ENCODE measurements at regions not wholly inside any gene's neighbourhood (a gene's known extent, or its start where the extent isn't known, plus 50 kb on each side); places are given as distances from the start of the nearest gene placed in this dataset.

DNA sequence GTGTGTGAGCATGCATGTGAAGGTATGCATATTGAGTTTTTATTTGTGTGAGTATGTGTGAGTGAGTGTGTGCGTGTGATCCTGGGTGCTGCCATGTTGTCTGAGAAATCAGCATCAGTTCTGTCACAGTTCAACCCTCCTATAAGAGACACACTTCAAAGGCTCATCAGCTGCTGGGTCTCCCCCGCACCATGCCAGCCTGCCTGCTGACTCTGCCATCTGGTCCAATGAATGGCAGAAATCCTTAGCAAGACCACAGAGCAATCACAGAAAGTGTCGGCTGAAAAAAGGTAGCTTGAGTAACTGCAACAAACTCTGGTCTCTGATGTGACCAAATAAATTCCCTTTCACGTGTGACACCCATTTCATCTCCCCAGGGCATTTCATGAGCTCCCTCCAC lies 381.8 kb upstream of the MAF start:
- H3K4me3 ChIP-seq (ENCODE audit: low read depth in 2 of 2, low read length in 2 of 2), result no peak overlapping the region
- POLR2A ChIA-PET, result no interaction called here
- no peak overlapping the region for H3K27ac ChIP-seq (ENCODE audit: low read length)
- CTCF ChIA-PET, result no interaction called here
- intact Hi-C loops (cut with micrococcal nuclease; ENCODE audit: unreplicated experiment) (no loop called here), in situ Hi-C loops (cut with HindIII; ENCODE audit: low pct_unique_long_range_greater_than_20kb, low sequenced_read_pairs) (no loop called here)
- DNase-seq (ENCODE audit: low read depth, low spot score), result no peak
- ATAC-seq, result no peak
- H3K4me1 ChIP-seq (ENCODE audit: control insufficient read depth, insufficient read depth, low read length), result no peaks in the 10 kb centered on the region
- no TSS peak for BruUV-seq (replicated peaks)
- no peaks in the 10 kb centered on the region for H3K27me3 ChIP-seq (ENCODE audit: control insufficient read depth, insufficient read depth, low read length)
- H3K36me3 ChIP-seq (ENCODE audit: control insufficient read depth, insufficient read depth, low read length), result no peaks in the 10 kb centered on the region
- TF ChIP-seq, protein P1, sequence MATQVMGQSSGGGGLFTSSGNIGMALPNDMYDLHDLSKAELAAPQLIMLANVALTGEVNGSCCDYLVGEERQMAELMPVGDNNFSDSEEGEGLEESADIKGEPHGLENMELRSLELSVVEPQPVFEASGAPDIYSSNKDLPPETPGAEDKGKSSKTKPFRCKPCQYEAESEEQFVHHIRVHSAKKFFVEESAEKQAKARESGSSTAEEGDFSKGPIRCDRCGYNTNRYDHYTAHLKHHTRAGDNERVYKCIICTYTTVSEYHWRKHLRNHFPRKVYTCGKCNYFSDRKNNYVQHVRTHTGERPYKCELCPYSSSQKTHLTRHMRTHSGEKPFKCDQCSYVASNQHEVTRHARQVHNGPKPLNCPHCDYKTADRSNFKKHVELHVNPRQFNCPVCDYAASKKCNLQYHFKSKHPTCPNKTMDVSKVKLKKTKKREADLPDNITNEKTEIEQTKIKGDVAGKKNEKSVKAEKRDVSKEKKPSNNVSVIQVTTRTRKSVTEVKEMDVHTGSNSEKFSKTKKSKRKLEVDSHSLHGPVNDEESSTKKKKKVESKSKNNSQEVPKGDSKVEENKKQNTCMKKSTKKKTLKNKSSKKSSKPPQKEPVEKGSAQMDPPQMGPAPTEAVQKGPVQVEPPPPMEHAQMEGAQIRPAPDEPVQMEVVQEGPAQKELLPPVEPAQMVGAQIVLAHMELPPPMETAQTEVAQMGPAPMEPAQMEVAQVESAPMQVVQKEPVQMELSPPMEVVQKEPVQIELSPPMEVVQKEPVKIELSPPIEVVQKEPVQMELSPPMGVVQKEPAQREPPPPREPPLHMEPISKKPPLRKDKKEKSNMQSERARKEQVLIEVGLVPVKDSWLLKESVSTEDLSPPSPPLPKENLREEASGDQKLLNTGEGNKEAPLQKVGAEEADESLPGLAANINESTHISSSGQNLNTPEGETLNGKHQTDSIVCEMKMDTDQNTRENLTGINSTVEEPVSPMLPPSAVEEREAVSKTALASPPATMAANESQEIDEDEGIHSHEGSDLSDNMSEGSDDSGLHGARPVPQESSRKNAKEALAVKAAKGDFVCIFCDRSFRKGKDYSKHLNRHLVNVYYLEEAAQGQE (IDR thresholded peaks at IDR 0.05; ENCODE audit: insufficient read depth in 1 of 2, low read depth in 2 of 2, low read length in 1 of 2), result no peak
- TF ChIP-seq POLR2AphosphoS5 (IDR thresholded peaks at IDR 0.05; ENCODE audit: low read depth, low read length), result no peak
- TF ChIP-seq SIN3A (IDR thresholded peaks at IDR 0.05; ENCODE audit: borderline replicate concordance, insufficient read depth, low read depth, low read length), result no peak
- no peak for TF ChIP-seq TCF7L2 (IDR thresholded peaks at IDR 0.05; ENCODE audit: low read depth, low read length)
- TF ChIP-seq, protein P2, sequence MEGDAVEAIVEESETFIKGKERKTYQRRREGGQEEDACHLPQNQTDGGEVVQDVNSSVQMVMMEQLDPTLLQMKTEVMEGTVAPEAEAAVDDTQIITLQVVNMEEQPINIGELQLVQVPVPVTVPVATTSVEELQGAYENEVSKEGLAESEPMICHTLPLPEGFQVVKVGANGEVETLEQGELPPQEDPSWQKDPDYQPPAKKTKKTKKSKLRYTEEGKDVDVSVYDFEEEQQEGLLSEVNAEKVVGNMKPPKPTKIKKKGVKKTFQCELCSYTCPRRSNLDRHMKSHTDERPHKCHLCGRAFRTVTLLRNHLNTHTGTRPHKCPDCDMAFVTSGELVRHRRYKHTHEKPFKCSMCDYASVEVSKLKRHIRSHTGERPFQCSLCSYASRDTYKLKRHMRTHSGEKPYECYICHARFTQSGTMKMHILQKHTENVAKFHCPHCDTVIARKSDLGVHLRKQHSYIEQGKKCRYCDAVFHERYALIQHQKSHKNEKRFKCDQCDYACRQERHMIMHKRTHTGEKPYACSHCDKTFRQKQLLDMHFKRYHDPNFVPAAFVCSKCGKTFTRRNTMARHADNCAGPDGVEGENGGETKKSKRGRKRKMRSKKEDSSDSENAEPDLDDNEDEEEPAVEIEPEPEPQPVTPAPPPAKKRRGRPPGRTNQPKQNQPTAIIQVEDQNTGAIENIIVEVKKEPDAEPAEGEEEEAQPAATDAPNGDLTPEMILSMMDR (IDR thresholded peaks at IDR 0.05), result no peak
- no peaks in the 10 kb centered on the region for H3K9me3 ChIP-seq (ENCODE audit: control insufficient read depth, insufficient read depth, low read depth, low read length)

DNA sequence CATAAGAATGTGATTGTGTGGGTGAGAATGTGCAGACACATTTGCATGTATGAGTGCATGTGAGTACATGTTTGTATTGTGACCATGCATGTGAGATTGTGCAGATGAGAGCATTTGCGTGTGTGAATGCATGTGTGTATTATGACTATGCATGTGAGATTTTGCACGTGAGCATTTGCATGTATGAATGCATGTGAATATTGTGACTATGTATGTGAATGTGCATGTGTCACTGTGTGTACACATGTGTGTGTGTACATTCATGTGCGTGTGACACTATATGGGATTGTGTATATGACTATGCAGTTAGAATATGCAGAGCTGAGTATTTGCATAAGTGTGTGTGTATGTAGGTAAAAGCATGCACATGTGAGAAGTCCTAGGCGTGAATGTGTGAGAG lies 381.3 kb upstream of the MAF start:
- TF ChIP-seq TCF7L2 (IDR thresholded peaks at IDR 0.05; ENCODE audit: low read depth, low read length), result no peak
- TF ChIP-seq POLR2AphosphoS5 (IDR thresholded peaks at IDR 0.05; ENCODE audit: low read depth, low read length), result no peak
- TF ChIP-seq SIN3A (IDR thresholded peaks at IDR 0.05; ENCODE audit: borderline replicate concordance, insufficient read depth, low read depth, low read length), result no peak
- TF ChIP-seq, protein P1 (IDR thresholded peaks at IDR 0.05; ENCODE audit: insufficient read depth in 1 of 2, low read depth in 2 of 2, low read length in 1 of 2), result no peak
- TF ChIP-seq, protein P2 (IDR thresholded peaks at IDR 0.05), result no peak
- Histone ChIP-seq H3K27me3 (ENCODE audit: control insufficient read depth, insufficient read depth, low read length) (no peaks in the 10 kb centered on the region), H3K4me1 (ENCODE audit: control insufficient read depth, insufficient read depth, low read length) (no peaks in the 10 kb centered on the region), H3K4me3 (ENCODE audit: low read depth in 2 of 2, low read length in 2 of 2) (no peak overlapping the region), H3K36me3 (ENCODE audit: control insufficient read depth, insufficient read depth, low read length) (no peaks in the 10 kb centered on the region), H3K9me3 (ENCODE audit: control insufficient read depth, insufficient read depth, low read depth, low read length) (no peaks in the 10 kb centered on the region), H3K27ac (ENCODE audit: low read length) (no peak overlapping the region)
- DNase-seq (ENCODE audit: low read depth, low spot score), result no peak
- intact Hi-C loops (cut with micrococcal nuclease; ENCODE audit: unreplicated experiment) (no loop called here), in situ Hi-C loops (cut with HindIII; ENCODE audit: low pct_unique_long_range_greater_than_20kb, low sequenced_read_pairs) (no loop called here)
- no peak for ATAC-seq
- BruUV-seq (replicated peaks), result no TSS peak
- CTCF ChIA-PET, result no interaction called here
- POLR2A ChIA-PET, result no interaction called here
